ENCODE measurements at regions not wholly inside any gene's neighbourhood (a gene's known extent, or its start where the extent isn't known, plus 50 kb on each side); places are given as distances from the start of the nearest gene placed in this dataset.

DNA sequence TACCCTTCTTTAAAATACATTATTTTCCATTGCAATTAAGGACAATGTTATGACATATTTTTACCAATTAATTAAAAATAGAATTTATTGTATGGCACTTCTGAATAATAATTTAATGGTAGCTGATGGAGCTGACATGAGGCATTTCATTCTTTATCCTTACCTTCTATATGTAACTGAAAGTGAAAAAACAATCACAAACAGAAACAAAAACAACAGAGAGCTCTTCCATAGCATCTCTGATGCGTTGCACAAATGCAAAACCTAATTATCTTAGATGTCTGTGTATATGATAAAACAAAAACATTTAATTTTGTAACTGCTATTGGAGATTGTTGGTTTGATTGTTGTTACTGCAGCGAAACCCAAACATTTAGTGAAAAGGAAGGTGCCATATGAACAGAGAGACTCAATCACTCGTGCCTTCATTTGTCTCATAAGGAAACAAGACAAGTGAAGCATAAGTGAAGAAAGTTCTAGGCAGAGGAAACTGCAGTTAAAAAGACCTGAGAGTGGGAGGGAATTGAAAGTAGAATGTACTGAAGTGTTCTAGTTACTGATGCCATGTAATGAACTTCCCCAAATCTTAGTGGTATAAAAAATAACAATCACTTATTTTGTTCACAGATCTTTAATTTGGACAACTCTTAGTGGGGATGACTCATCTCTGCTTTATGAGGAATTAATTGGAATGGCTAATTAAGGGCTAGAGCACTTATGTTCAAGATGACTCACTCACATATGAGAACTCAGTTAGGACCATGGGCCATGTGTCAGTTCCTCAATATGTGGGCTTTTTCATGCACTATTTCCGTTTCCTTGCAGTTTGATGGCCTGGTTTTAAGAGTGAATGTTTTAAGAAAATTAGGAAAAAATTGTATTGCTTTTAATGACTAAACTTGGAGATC lies 245.0 kb upstream of the OLFM3 start:
- H3K27me3 ChIP-seq (ENCODE audit: control insufficient read depth, extremely low read depth, insufficient read depth, low read length), result no peaks in the 10 kb centered on the region
- no peak for TF ChIP-seq EZH2 (IDR thresholded peaks at IDR 0.05; ENCODE audit: low read length)
- TF ChIP-seq, protein P1, sequence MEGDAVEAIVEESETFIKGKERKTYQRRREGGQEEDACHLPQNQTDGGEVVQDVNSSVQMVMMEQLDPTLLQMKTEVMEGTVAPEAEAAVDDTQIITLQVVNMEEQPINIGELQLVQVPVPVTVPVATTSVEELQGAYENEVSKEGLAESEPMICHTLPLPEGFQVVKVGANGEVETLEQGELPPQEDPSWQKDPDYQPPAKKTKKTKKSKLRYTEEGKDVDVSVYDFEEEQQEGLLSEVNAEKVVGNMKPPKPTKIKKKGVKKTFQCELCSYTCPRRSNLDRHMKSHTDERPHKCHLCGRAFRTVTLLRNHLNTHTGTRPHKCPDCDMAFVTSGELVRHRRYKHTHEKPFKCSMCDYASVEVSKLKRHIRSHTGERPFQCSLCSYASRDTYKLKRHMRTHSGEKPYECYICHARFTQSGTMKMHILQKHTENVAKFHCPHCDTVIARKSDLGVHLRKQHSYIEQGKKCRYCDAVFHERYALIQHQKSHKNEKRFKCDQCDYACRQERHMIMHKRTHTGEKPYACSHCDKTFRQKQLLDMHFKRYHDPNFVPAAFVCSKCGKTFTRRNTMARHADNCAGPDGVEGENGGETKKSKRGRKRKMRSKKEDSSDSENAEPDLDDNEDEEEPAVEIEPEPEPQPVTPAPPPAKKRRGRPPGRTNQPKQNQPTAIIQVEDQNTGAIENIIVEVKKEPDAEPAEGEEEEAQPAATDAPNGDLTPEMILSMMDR (optimal IDR thresholded peaks at IDR 0.05 in 1 of 3, IDR thresholded peaks at IDR 0.05 in 1 of 3, conservative IDR thresholded peaks at IDR 0.05 in 1 of 3; ENCODE audit: extremely low read depth in 1 of 3, insufficient read depth in 2 of 3, low read length in 3 of 3), result no peak
- no peak overlapping the region for H2AFZ ChIP-seq (ENCODE audit: control insufficient read depth, low read length)
- FAIRE-seq (no peak), DNase-seq (ENCODE audit: low read depth, low spot score) (no peak)
- no peaks in the 10 kb centered on the region for H3K79me2 ChIP-seq (ENCODE audit: control insufficient read depth, insufficient read depth, low read length)
- dilution Hi-C loops (cut with MboI; ENCODE audit: extremely low pct_ligation_motif_present, low sequenced_read_pairs), result no loop called here
- H3K36me3 ChIP-seq (ENCODE audit: control insufficient read depth in 2 of 2, extremely low read depth in 1 of 2, insufficient read depth in 2 of 2, low read length in 2 of 2), result no peaks in the 10 kb centered on the region
- no peaks in the 10 kb centered on the region for H3K4me1 ChIP-seq (ENCODE audit: control insufficient read depth, extremely low read depth, insufficient read depth, low read length)
- H3K9me1 ChIP-seq (ENCODE audit: control insufficient read depth, extremely low read depth, insufficient read depth, low read length), result no peaks in the 10 kb centered on the region
- no peak overlapping the region for H3K4me3 ChIP-seq (ENCODE audit: control insufficient read depth in 2 of 3, extremely low read depth in 1 of 3, insufficient read depth in 2 of 3, low read depth in 1 of 3, low read length in 3 of 3)
- no peaks in the 10 kb centered on the region for H4K20me1 ChIP-seq (ENCODE audit: control insufficient read depth, extremely low read depth, insufficient read depth, low read length)
- no peak overlapping the region for H3K4me2 ChIP-seq (ENCODE audit: control insufficient read depth, extremely low read depth, insufficient read depth, low read depth, low read length)
- H3K9ac ChIP-seq (ENCODE audit: control insufficient read depth, extremely low read depth, insufficient read depth, low read length), result no peak overlapping the region
- no peaks in the 10 kb centered on the region for H3K9me3 ChIP-seq (ENCODE audit: control insufficient read depth, low read depth, low read length)
- no peak overlapping the region for H3K27ac ChIP-seq (ENCODE audit: control insufficient read depth, insufficient read depth, low read length)

DNA sequence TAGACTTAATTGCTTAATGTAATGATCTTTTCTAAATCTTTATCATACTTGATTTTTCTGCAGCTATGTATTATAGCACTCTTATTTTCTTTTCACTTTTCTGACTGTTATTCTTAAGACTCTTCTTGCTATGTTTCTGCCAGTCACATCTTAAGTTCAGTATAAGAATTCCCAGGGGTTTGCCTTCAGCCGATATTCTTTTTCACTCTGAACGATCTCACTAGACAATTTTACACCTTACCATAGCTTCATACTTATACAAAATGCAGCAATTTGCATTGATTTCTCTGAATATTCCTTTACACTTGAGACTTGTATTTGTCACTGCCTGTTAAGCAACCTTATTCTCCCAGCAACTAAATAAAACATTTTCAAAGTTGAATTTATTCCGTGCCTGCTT lies 242.5 kb upstream of the OLFM3 start:
- H3K27ac ChIP-seq (ENCODE audit: control insufficient read depth, insufficient read depth, low read length), result no peak overlapping the region
- H3K27me3 ChIP-seq (ENCODE audit: control insufficient read depth, extremely low read depth, insufficient read depth, low read length), result no peaks in the 10 kb centered on the region
- H3K4me3 ChIP-seq (ENCODE audit: control insufficient read depth in 2 of 3, extremely low read depth in 1 of 3, insufficient read depth in 2 of 3, low read depth in 1 of 3, low read length in 3 of 3), result no peak overlapping the region
- H3K9ac ChIP-seq (ENCODE audit: control insufficient read depth, extremely low read depth, insufficient read depth, low read length), result no peak overlapping the region
- H3K4me2 ChIP-seq (ENCODE audit: control insufficient read depth, extremely low read depth, insufficient read depth, low read depth, low read length), result no peak overlapping the region
- DNase-seq (ENCODE audit: low read depth, low spot score) (no peak), FAIRE-seq (no peak)
- H3K4me1 ChIP-seq (ENCODE audit: control insufficient read depth, extremely low read depth, insufficient read depth, low read length), result no peaks in the 10 kb centered on the region
- TF ChIP-seq, protein P1 (optimal IDR thresholded peaks at IDR 0.05 in 1 of 3, IDR thresholded peaks at IDR 0.05 in 1 of 3, conservative IDR thresholded peaks at IDR 0.05 in 1 of 3; ENCODE audit: extremely low read depth in 1 of 3, insufficient read depth in 2 of 3, low read length in 3 of 3), result no peak
- no peak for TF ChIP-seq EZH2 (IDR thresholded peaks at IDR 0.05; ENCODE audit: low read length)
- H4K20me1 ChIP-seq (ENCODE audit: control insufficient read depth, extremely low read depth, insufficient read depth, low read length), result no peaks in the 10 kb centered on the region
- no peak overlapping the region for H2AFZ ChIP-seq (ENCODE audit: control insufficient read depth, low read length)
- H3K9me3 ChIP-seq (ENCODE audit: control insufficient read depth, low read depth, low read length), result no peaks in the 10 kb centered on the region
- H3K36me3 ChIP-seq (ENCODE audit: control insufficient read depth in 2 of 2, extremely low read depth in 1 of 2, insufficient read depth in 2 of 2, low read length in 2 of 2), result no peaks in the 10 kb centered on the region
- dilution Hi-C loops (cut with MboI; ENCODE audit: extremely low pct_ligation_motif_present, low sequenced_read_pairs), result no loop called here
- no peaks in the 10 kb centered on the region for H3K9me1 ChIP-seq (ENCODE audit: control insufficient read depth, extremely low read depth, insufficient read depth, low read length)
- H3K79me2 ChIP-seq (ENCODE audit: control insufficient read depth, insufficient read depth, low read length), result no peaks in the 10 kb centered on the region

Data from keratinocyte (primary cell).